Fibroblast of skin of abdomen (primary cell): ENCODE measurements at regions not wholly inside any gene's neighbourhood (a gene's known extent, or its start where the extent isn't known, plus 50 kb on each side); places are given as distances from the start of the nearest gene placed in this dataset.
"Not testable (repeated sequence)": the region's sequence is repeated elsewhere in the genome, so short reads cannot be mapped to it uniquely, and the experiment has no call there.

Experiments
- DNase-seq: peaks from one replicate; pipeline ENCODE4 v3.0.0-alpha.2; 2013

DNA sequence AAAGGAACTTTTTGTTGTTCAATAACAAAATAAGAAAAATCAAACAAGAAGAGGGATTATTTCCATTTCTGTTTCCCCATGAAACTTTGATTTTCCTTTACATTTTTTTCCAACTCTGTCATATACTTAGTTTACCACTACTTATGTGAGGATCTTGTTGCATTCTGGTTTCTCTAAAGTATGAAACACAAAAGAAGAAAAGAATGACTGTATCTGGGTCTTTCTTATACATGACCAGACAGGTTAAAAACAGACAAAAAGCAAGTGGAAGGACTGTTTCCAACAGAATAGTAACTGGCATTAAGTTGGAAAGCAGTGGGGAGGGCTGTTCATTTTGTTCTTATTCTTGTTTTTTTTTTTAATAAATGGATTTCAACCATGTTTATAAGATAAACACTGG lies 1207.8 kb upstream of the FAM98A start:
- DNase-seq: no peak

DNA sequence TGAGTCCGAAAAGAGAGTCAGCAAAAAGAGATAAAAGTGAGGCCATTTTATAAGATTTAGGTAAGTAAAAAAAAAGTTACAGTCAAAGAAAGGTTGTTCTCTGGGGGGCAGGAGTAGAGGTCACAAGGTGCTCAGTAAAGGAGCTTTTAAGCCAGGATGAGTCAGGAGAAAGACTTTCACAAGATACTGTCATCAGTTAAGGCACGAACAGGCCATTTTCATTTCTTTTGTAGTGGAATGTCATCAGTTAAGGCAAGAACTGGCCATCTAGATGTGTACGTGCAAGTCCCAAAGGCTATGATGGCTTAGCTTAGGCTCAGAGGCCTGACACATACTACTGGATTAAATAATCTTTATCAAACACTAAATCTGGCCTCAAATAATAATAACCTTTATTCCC lies 1207.3 kb upstream of the FAM98A start:
- DNase-seq: no peak

DNA sequence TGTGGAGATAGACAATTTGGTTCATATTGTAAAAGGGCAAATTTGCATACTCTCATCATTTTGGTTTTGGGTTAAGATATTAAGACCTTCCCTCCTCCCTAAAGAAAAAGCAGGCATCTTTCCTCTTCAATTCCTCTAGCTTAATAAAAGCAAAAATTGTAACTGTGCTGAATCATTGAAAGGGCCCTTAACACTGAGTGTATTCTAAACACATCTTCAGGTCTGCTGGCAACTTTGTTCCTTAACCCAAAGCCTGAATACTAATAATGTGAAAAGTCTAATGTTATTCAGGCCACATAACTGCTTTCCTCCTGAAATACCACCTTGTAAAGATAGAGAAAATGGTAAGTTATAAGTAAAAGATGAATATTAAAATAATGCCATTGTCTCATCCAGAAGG lies 1200.5 kb upstream of the FAM98A start:
- DNase-seq: no peak

DNA sequence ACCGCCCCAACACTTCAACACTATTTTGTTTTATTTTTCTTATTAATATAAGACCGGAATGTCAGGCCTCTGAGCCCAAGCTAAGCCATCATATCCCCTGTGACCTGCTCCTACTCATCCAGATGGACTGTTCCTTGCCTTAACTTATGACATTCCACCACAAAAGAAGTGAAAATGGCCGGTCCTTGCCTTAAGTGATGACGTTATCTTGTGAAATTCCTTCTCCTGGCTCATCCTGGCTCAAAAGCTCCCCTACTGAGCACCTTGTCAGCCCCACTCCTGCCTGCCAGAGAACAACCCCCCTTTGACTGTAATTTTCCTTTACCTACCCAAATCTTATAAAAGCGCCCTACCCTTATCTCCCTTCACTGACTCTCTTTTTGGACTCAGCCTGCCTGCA lies 1196.5 kb upstream of the FAM98A start:
- not testable (repeated sequence) for DNase-seq

DNA sequence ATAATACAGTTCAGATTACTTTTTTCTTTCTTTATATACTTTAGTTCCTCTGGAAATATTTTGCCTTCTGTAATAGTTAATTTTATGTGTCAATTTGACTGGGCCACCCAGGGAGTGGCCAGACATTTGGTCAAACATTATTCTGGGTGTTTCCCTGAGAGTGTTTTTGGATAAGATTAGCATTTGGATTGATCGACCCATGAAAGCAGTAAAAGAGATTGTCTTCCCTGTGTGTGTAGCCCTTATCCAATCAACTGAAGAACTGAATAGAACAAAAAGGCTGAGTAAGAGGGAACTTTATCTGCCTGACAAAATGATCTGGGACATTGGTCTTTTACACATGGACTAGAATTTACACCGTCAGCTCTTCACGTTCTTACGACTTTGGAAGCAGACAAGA lies 1190.1 kb upstream of the FAM98A start:
- DNase-seq: no peak

DNA sequence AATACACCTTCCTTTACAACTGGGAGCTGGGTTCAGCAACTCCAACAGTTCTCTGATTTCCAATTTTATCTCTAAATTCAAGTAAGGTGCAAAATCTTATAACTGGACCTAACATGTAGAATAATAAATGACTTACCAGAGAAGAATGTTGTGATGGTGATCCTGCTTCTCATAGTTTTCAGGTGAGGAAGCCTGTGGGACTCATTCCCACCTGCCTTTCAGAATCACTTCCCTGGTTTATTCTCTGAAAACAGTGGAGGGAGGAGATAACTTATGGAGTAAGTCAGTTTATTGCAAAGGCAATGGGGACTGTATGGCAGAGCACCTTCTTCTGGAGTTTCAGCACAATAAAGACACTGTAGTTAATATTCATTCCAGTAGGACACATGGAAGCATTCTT lies 1188.2 kb upstream of the FAM98A start:
- no peak for DNase-seq

DNA sequence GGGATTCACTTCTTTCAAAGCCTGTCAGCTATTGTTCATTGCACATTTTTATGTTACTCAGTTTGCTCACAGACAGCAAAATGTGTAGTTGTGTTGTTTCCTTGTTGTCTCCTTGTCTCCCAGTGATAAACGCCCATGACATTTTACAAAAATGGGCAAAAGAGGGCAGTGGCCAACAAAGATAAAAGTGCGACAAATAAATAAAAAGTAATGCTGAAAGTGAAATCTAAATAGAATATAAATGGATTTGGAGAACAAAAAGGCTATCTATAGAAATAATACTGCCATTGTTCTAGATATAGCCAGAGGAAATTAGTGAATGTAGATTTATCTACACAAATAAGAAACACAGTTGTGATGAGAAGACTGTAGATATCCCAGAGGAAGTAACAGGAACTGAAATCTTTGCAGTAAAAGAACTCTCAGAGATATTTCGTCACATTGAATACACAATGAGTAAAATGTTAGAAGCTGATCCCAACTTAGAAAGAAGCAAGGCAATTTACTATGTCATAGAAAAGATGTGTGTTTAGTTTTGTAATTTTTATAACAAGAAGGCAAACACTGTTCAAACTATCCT lies 1186.2 kb upstream of the FAM98A start:
- no peak for DNase-seq

DNA sequence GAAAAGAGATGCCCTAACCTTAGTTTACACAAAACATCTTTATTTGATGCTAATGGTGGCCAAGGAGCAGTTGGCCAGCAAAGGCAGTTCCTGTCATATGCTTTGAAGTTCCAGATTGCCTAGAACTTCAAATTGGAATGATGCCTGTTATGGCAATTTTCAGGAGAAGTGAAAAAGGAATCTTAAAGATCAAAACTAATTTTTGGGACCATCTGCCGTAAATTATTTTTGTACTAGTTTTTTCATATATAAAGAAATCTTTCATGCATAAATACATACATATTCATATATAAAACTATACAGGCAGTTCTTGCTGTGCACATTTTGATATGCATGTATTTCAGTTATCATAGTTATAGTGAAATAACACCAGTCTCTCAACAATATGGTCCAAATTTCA lies 1185.6 kb upstream of the FAM98A start:
- DNase-seq: no peak

DNA sequence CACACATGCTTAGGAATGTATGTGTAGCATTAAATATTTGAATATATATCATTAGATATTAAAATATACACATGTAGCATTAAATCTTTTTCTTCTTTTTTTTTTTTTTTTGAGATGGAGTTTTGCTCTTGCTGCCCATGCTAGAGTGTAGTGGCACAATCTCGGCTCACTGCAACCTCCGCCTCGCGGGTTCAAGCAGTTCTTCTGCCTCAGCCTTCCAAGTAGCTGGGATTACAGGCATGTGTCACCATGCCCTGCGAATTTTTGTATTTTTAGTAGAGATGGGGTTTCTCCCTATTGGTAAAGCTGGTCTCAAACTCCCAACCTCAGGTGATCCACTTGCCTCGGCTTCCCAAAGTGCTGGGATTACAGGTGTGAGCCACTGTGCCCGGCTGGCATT lies 1151.6 kb upstream of the FAM98A start:
- not testable (repeated sequence) for DNase-seq

DNA sequence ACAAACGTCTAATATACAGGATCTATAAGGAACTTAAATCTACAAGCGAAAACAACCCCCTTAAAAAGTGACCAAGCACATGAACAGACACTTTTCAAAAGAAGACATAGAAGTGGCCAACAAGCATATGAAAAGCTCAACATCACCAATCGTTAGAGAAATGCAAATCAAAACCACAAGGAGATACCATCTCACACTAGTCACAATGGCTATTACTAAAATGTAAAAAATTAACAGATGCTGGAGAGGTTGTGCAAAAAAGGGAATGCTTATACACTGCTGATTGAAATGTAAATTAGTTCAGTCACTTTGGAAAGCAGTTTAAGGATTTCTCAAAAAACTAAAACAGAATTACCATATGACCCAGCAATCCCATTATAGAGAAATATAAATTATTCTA lies 1148.5 kb upstream of the FAM98A start:
- no peak for DNase-seq

DNA sequence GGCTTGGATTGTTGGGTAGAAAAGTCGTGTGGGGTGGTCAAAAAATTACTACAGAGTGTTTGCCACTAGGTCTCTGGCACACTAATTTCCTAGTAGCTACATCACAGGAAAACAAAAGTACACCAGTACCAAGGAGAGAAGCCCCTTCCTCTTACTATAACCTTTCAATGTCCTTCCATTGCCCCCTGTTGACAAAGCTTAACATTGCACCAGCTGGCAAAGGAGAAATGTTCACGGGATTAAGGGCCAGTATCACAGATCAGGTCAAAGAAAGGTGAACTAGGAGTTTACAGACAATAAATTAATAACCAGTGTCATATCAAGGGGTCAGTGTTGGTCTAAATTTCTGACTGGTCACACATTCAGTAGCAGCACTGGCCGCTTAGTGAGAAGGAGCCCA lies 1139.6 kb upstream of the FAM98A start:
- no peak for DNase-seq

DNA sequence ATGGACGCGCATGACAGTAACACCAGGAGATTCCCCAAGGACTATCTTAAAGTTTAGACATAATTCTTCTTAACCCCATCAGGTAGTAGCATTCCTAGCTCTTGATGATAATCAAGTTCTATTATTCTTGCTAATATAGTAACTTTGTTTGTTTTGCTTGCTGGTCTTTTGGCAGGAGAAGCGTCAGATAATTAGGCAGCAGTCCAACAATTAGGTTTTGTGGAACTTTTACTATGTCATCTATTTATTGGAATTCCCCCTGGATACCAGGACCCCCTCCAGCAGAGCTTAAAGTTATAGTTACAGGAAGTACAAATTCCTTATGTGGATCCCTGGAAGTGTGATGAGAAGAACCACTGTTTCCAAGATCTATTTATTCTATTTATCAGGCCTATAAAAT lies 1138.0 kb upstream of the FAM98A start:
- DNase-seq: no peak

DNA sequence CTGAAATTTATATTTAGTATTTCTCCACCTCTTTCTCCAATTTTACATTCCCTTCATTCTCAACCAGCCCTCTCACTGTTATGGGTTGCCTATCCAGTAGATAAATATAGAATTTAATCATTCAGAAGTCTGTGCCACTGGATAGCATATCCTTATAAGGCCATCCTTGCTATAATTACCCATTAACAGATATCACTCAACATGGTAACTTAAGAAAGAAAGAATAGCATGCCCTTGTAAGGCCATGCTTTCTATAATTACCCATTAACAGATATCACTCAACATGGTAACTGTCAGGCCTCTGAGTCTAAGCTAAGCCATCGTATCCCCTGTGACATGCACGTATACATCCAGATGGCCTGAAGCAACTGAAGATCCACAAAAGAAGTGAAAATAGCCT lies 1137.4 kb upstream of the FAM98A start:
- DNase-seq: no peak

DNA sequence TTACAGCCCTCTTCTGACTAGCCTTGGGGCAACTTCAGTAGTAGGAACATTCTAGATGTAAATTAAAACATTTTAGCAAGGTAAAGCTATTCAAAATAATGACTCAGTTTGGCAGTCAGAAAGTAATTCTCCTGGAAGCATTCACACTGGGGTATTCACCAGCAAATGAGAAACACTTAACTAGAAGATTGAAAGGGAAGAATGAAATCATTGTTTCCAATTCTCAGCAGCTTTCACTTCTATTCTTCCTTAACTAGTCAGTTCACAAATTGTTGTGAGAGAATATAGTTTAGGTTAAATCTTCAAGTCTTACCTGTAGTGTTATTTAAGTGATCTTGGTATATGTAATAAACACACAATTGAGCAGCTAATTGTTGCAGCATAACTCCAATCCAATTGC lies 1135.6 kb upstream of the FAM98A start:
- DNase-seq: no peak

DNA sequence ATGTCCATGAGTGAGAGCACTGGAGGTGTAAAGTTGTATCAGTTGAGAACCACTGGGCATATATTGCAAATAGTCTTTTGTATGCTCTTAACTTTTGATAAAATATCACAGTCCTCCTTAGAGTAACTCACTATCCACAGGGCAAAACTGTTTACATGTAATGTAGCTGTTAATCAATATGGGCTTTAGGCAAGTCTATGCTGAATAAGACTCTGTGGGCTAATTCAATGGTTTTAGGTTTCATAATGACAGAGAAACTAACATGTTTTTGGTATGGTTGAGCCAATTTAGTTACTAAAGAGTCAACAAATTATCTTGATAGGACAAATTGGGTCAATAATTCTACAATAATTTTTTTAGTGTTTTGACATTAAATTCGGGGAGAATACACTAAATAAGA lies 1134.9 kb upstream of the FAM98A start:
- DNase-seq: no peak

DNA sequence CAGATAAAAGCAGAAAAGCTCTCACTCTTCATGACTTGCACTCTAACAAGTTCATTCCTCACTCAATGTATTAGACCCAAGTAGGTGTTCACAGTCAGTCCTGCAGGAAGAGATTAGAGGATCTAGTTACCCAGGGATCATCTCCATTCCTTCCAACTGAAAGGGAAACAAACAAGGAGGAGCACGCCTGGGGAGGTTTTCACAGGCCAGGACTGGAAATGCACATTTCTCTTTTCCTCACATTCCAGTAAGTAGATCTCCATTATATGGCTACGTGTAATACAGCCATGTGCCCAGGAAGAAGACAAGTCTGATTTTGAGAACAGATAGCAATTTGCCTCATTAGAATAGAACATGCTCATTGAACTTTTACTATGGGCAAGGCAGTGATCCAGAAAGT lies 1132.2 kb upstream of the FAM98A start:
- DNase-seq: no peak

DNA sequence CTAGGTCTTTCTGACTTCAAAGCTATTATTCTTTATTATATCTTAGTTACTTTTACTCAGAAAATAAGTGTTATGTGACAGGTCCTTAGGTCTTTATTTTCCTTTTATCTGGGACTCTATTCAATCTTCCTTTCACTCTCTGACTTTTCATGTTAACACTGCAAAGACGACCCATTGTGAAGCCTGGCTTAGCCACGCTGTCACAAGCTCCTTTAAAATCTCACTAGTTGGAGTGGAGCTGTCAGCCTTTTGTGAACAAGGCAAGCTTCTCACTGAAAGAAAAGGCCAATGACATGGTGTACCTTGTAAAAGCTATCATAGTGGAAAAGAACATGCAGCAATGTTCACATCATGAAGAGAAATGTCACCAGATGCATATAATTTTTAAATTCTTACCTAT lies 1130.7 kb upstream of the FAM98A start:
- no peak for DNase-seq

DNA sequence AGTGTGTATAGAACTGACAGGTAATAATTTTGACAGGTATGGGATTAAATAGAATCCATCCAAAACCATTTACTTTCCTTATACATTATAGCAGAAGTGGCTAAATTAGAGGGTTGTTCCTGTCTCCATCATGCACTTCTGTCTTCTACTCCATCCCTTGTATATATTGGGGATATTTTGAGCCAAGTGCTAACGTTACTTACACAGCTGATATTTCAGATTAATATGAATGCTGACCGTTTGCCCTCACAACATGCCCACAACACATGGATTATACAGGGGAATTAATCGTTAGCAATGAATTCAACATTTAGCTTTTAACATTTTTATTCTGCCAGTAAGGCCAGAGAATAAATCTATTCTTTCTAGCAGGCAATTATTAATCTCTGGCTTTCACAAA lies 1125.0 kb upstream of the FAM98A start:
- no peak for DNase-seq

DNA sequence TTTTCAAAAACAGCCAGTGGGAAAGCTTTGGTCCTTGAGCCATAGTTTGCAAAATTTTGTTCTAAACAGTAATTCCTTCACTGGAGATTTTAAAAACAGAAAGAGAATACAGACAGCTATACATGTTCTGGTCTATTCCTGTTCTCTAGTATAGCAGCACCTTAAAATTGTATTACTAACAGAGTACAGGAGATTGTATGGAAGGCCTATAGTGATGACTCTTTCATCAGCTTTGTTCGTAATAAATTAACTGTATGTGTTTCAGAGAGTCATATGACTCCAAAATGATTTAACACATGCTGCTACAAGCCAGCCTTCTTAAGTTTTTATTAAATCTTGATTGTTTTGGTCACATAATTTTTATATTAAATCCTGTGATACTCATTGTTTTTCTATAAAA lies 1124.6 kb upstream of the FAM98A start:
- no peak for DNase-seq

DNA sequence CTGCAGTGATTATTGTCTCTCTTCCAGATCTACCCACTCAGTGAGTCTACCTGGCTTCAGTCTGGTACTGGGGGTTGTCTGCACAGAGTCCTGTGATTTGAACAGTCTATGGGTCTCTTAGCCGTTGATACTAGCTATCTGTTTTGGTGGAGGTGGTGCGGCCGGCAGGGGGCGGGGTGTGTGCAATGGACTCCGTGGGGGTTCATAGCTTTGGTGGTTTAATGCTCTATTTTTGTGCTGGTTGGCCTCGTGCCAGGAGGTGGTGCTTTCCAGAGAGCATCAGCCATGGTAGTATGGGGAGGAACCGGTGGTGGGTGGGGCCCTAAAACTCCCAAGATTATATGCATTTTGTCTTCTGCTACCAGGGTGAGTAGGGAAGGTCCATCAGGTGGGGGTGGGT lies 1120.1 kb upstream of the FAM98A start:
- no peak for DNase-seq

DNA sequence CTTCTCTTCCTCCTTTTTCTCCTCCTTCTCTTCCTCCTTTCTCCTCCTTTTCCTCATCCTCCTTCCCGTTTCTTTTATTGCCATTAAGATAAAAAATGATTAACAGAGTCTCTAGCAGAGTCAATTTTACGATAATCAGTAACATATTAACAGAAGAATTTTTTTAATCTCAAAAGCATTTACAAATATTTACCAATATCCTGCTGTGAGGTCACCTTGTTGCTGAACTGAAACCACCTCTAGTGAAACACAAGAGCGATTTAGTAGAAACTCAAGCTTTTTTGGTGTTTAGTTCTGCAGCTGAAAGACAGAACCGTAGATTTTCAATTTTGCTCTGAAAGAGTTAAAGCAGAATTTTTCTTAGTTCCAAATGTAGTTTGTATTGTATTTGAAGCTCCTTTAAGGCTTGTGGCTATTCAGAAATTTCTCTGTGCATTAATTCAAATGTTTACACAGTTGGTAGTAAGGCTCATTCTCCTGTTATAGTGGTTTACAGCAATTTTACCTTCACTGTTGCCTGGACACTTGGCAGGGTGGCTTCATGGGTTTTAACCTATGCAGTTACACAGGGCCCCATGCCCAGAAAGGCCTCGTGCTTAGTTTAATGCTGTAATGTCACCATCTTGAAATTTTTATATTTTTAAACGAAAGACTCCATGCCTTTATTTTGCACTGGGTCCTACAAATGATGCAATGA lies 1106.6 kb upstream of the FAM98A start:
- DNase-seq: no peak

DNA sequence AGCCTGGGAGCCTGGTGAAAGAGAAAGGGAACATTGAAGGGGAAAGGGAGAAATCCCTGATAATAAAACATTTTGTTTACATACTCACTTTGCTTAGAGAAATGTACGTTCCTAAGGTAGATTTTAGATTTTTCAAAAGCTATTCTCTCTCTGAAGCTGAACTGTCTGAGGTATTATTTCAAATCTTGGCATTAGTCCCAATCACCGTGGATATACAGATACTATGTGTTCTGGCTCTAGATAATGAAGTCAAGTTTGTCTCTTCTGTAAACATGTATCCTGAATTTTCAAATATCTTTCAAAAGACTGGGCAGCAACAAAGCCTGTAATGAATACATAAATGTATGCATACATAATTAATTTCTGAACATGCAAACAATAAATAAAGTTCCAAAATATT lies 1104.2 kb upstream of the FAM98A start:
- DNase-seq: no peak

DNA sequence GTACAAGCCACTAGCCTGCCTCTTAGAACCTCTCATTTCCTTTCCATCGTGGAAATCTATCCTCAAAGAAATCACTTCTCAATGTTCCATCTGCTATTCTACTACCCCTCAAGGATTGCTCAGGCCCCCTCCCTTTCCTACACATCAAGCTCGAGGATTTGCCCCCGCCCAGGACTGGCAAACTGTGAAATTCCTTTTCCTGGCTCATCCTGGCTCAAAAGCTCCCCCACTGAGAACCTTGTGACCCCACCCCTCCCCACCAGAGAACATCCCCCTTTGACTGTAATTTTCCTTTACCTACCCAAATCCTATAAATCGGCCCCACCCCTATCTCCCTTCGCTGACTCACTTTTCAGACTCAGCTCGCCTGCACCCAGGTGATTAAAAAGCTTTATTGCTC lies 1103.3 kb upstream of the FAM98A start:
- DNase-seq: not testable (repeated sequence)

DNA sequence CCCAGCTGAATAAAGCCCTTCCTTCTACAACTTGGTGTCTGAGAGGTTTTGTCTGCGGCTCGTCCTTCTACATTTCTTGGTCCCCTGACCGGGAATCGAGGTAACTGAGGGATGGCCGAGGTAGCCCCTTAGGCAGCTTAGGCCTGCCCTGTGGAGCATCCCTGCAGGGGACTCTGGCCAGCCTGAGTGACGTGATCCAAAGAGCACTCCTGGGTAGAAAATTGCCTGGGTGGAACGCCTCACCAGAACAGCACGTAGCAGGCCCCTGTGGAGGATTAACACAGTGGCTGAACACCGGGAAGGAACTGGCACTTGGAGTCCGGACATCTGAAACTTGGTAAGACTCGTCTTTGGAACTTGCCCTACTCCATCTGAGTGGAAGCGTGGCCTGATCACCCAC lies 1078.5 kb upstream of the FAM98A start:
- not testable (repeated sequence) for DNase-seq

DNA sequence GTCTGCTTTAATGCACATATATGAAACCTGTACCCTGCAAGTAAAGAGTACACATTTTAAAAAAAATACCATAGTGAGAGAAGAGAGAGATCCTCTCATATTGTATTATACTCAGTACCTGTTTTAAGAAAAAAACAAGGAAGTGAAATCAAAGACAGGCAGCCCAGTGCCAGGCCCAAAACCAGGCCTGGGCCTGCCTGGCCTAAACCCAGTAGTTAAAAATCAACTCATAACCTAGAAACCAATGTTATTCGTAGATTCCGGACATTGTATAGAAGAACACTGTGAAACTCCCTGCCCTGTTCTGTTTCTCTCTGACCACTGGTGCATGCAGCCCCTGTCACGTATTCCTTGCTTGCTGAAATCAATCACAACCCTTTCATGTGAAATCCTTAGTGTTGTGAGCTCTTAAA lies 1078.0 kb upstream of the FAM98A start:
- not testable (repeated sequence) for DNase-seq
